GM23338 (cell line): ENCODE measurements at regions not wholly inside any gene's neighbourhood (a gene's known extent, or its start where the extent isn't known, plus 50 kb on each side); places are given as distances from the start of the nearest gene placed in this dataset.

Experiments used
- ATAC-seq: fragments of 200-7000 bp; cut with Tn5 transposase; 3 replicates; pipeline ENCODE4 v1.9.1; 2020
- DNase-seq: peaks from one replicate; pipeline ENCODE4 v3.0.0-alpha.2; 2015; ENCODE audit warnings: low spot score
- H2AFZ ChIP-seq: fragments of 200-600 bp; sonication (generic); 2 replicates; pipeline ENCODE4 v1.8.0; 2016; ENCODE audit warnings: antibody characterized with exemption, mild to moderate bottlenecking, moderate library complexity
- H3F3A ChIP-seq: fragments of 200-600 bp; sonication (generic); replicated peaks from 2 replicates; pipeline ENCODE4 v1.8.0; 2017; ENCODE audit warnings: antibody characterized with exemption, mixed run types, low read depth
- H3K27ac ChIP-seq: fragments of 200-600 bp; sonication (generic); 2 replicates; pipeline ENCODE4 v1.6.1; 2016; ENCODE audit warnings: low read depth
- H3K27me3 ChIP-seq: fragments of 200-600 bp; sonication (generic); 2 replicates; pipeline ENCODE4 v1.8.0; 2016; ENCODE audit warnings: mild to moderate bottlenecking, mixed run types, moderate library complexity; ENCODE audit not compliant: insufficient read depth
- H3K36me3 ChIP-seq: fragments of 200-600 bp; sonication (generic); 2 replicates; pipeline ENCODE4 v1.8.0; 2016; ENCODE audit warnings: mild to moderate bottlenecking; ENCODE audit not compliant: insufficient read depth
- H3K4me1 ChIP-seq: fragments of 200-600 bp; sonication (generic); 2 replicates; pipeline ENCODE4 v1.8.0; 2016; ENCODE audit warnings: mild to moderate bottlenecking, moderate library complexity; ENCODE audit not compliant: insufficient read depth
- H3K4me2 ChIP-seq: fragments of 200-600 bp; sonication (generic); 2 replicates; pipeline ENCODE4 v1.7.1; 2017; ENCODE audit warnings: mixed run types
- H3K4me3 ChIP-seq: fragments of 200-600 bp; sonication (generic); 2 replicates; pipeline ENCODE4 v1.6.1; 2016; ENCODE audit warnings: mixed run types
- H3K79me2 ChIP-seq: fragments of 200-600 bp; sonication (generic); replicated peaks from 2 replicates; pipeline ENCODE4 v1.8.0; 2017; ENCODE audit warnings: mild to moderate bottlenecking; ENCODE audit not compliant: insufficient read depth
- H3K9me2 ChIP-seq: fragments of 200-600 bp; sonication (generic); 2 replicates; pipeline ENCODE4 v1.8.0; 2017; ENCODE audit not compliant: insufficient read depth
- H4K20me1 ChIP-seq: fragments of 200-600 bp; sonication (generic); replicated peaks from 2 replicates; pipeline ENCODE4 v1.8.0; 2017; ENCODE audit warnings: mild to moderate bottlenecking; ENCODE audit not compliant: insufficient read depth
- H3K27ac Mint-ChIP-seq: 2 replicates; pipeline ENCODE4 v1.8.0; 2020; ENCODE audit warnings: inconsistent platforms, mild to moderate bottlenecking, moderate library complexity, mixed read lengths
- H3K27me3 Mint-ChIP-seq: 3 replicates; pipeline ENCODE4 v1.8.0; 2022; ENCODE audit warnings: low read depth, mild to moderate bottlenecking, moderate library complexity, mixed read lengths, inconsistent platforms; ENCODE audit not compliant: insufficient read depth, poor library complexity
- H3K36me3 Mint-ChIP-seq: 3 replicates; pipeline ENCODE4 v1.8.0; 2021; ENCODE audit warnings: low read depth, mild to moderate bottlenecking, inconsistent platforms, moderate library complexity, mixed read lengths
- H3K4me1 Mint-ChIP-seq: 3 replicates; pipeline ENCODE4 v1.8.0; 2020; ENCODE audit warnings: mild to moderate bottlenecking, inconsistent platforms, mixed read lengths
- H3K4me3 Mint-ChIP-seq: 3 replicates; pipeline ENCODE4 v1.8.0; 2021; ENCODE audit warnings: moderate library complexity, mild to moderate bottlenecking, inconsistent platforms, mixed read lengths
- H3K9me3 Mint-ChIP-seq: 3 replicates; pipeline ENCODE4 v1.8.0; 2020; ENCODE audit warnings: moderate library complexity, mild to moderate bottlenecking, inconsistent platforms, mixed read lengths
- EZH2 ChIP-seq: fragments of 200-600 bp; sonication (generic); IDR thresholded peaks from one replicate; pipeline ENCODE4 v1.8.0; 2017; ENCODE audit warnings: antibody characterized with exemption, mild to moderate bottlenecking, low read depth; ENCODE audit not compliant: unreplicated experiment
- JUNB ChIP-seq: IDR thresholded peaks from one replicate; pipeline ENCODE4 v1.6.1; 2016; ENCODE audit warnings: antibody characterized with exemption; ENCODE audit not compliant: unreplicated experiment
- NANOG ChIP-seq: IDR thresholded peaks from 2 replicates; pipeline ENCODE4 v1.6.1; 2016; ENCODE audit warnings: antibody characterized with exemption, borderline replicate concordance
- POLR2AphosphoS5 ChIP-seq: IDR thresholded peaks from 2 replicates; pipeline ENCODE4 v1.6.1; 2016; ENCODE audit warnings: antibody characterized with exemption, low read depth
- REST ChIP-seq: IDR thresholded peaks from one replicate; pipeline ENCODE4 v1.6.1; 2018; ENCODE audit warnings: antibody characterized with exemption; ENCODE audit not compliant: unreplicated experiment
- STAT1 ChIP-seq: IDR thresholded peaks from one replicate; pipeline ENCODE4 v1.6.1; 2016; ENCODE audit warnings: antibody characterized with exemption; ENCODE audit not compliant: unreplicated experiment
- ZNF114 ChIP-seq: fragments of 250-450 bp; sonication (Bioruptor Pico); IDR thresholded peaks from 2 replicates; pipeline ENCODE4 v1.5.0; 2020; ENCODE audit warnings: mild to moderate bottlenecking, moderate library complexity
- ZNF462 ChIP-seq: fragments of 250-450 bp; sonication (Bioruptor Pico); IDR thresholded peaks from 2 replicates; pipeline ENCODE4 v1.5.0; 2020; ENCODE audit warnings: mild to moderate bottlenecking, moderate library complexity
- TF ChIP-seq, protein P1 (sequence below): IDR thresholded peaks from 2 replicates; pipeline ENCODE4 v1.6.1; 2016; ENCODE audit warnings: antibody characterized with exemption

- H3K4me3 Mint-ChIP-seq = no peak overlapping the region
- H3K9me3 Mint-ChIP-seq = peaks cover 7% of the 10 kb centered on the region; the same call in 2 of the 3 replicates
- Histone ChIP-seq H4K20me1 (no peaks in the 10 kb centered on the region), H2AFZ (no peak overlapping the region; the same call in 1 of the 2 replicates), H3K36me3 (no peaks in the 10 kb centered on the region), H3K4me3 (peak overlapping the region; percentile 57; the same call in 1 of the 2 replicates), H3K27ac (no peak overlapping the region), H3K79me2 (no peaks in the 10 kb centered on the region), H3K27me3 (no peaks in the 10 kb centered on the region), H3F3A (no peaks in the 10 kb centered on the region), H3K9me2 (peaks cover 14% of the 10 kb centered on the region; the same call in 1 of the 2 replicates), H3K4me1 (peaks cover 4% of the 10 kb centered on the region; the same call in 1 of the 2 replicates), H3K4me2 (no peak overlapping the region)
- no peak overlapping the region for H3K27ac Mint-ChIP-seq
- H3K27me3 Mint-ChIP-seq = peaks cover 8% of the 10 kb centered on the region
- DNase-seq (no peak), ATAC-seq (no peak)
- peaks cover 7% of the 10 kb centered on the region; the same call in 2 of the 3 replicates for H3K36me3 Mint-ChIP-seq
- peaks cover 6% of the 10 kb centered on the region for H3K4me1 Mint-ChIP-seq
- TF ChIP-seq EZH2 = no peak
Observed at GRCh38 chr2:2614452-2614851, 283.4 kb upstream of the MYT1L start.

- H3K9me2 ChIP-seq = peaks cover 14% of the 10 kb centered on the region; the same call in 1 of the 2 replicates
- Mint-ChIP-seq H3K36me3 (peaks cover 7% of the 10 kb centered on the region; the same call in 2 of the 3 replicates), H3K4me1 (peaks cover 6% of the 10 kb centered on the region), H3K4me3 (peak overlapping the region; percentile 78), H3K9me3 (peaks cover 7% of the 10 kb centered on the region; the same call in 2 of the 3 replicates), H3K27me3 (peaks cover 8% of the 10 kb centered on the region), H3K27ac (peak overlapping the region; percentile 90)
- H3K79me2 ChIP-seq = no peaks in the 10 kb centered on the region
- no peak overlapping the region for H3K27ac ChIP-seq
- H3K4me3 ChIP-seq = peak overlapping the region; percentile 57
- peak overlapping the region; percentile 92 for H2AFZ ChIP-seq
- no peaks in the 10 kb centered on the region for H3K27me3 ChIP-seq
- peak; percentile 99 for ATAC-seq
- no peaks in the 10 kb centered on the region for H3F3A ChIP-seq
- H3K36me3 ChIP-seq = no peaks in the 10 kb centered on the region
- DNase-seq = peak; percentile 97
- H3K4me2 ChIP-seq = peak overlapping the region; percentile 81
- peaks cover 4% of the 10 kb centered on the region; the same call in 1 of the 2 replicates for H3K4me1 ChIP-seq
- no peaks in the 10 kb centered on the region for H4K20me1 ChIP-seq
- TF ChIP-seq REST (no peak), STAT1 (no peak), ZNF462 (CRISPR knock-in tag) (peak; percentile 80; the same call in 1 of the 2 replicates), JUNB (no peak), NANOG (no peak), ZNF114 (CRISPR knock-in tag) (peak; percentile 98), POLR2AphosphoS5 (peak; percentile 88), EZH2 (no peak)
- TF ChIP-seq, protein P1, sequence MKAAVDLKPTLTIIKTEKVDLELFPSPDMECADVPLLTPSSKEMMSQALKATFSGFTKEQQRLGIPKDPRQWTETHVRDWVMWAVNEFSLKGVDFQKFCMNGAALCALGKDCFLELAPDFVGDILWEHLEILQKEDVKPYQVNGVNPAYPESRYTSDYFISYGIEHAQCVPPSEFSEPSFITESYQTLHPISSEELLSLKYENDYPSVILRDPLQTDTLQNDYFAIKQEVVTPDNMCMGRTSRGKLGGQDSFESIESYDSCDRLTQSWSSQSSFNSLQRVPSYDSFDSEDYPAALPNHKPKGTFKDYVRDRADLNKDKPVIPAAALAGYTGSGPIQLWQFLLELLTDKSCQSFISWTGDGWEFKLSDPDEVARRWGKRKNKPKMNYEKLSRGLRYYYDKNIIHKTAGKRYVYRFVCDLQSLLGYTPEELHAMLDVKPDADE = peak; percentile 95
Observed at GRCh38 chr2:2613279-2614199, 282.5 kb upstream of the MYT1L start.
